HG03060 (cell line): ENCODE measurements at regions not wholly inside any gene's neighbourhood (a gene's known extent, or its start where the extent isn't known, plus 50 kb on each side); places are given as distances from the start of the nearest gene placed in this dataset.
"Not testable (repeated sequence)": the region's sequence is repeated elsewhere in the genome, so short reads cannot be mapped to it uniquely, and the experiment has no call there.

Source experiments
- ATAC-seq: cut with Tn5 transposase; IDR thresholded peaks from one replicate; pipeline ENCODE4 v1.9.1; 2021; ENCODE audit warnings: low read depth, moderate number of reproducible peaks; ENCODE audit not compliant: unreplicated experiment

GRCh38 chr16:21333683-21334082, 55.6 kb upstream of the CRYM start:
- not testable (repeated sequence) for ATAC-seq
